ENCODE measurements at regions not wholly inside any gene's neighbourhood (a gene's known extent, or its start where the extent isn't known, plus 50 kb on each side); places are given as distances from the start of the nearest gene placed in this dataset.

GRCh38 chr2:45269149-45269793, 260.0 kb upstream of the SIX2 start:
- TF ChIP-seq CTCF (IDR thresholded peaks at IDR 0.05; ENCODE audit: low read depth, low read length), result no peak
- no peak for TF ChIP-seq EZH2phosphoT487 (IDR thresholded peaks at IDR 0.05; ENCODE audit: low read depth)
